Common myeloid progenitor, CD34-positive (primary cell): ENCODE measurements at regions not wholly inside any gene's neighbourhood (a gene's known extent, or its start where the extent isn't known, plus 50 kb on each side); places are given as distances from the start of the nearest gene placed in this dataset.

Experiments
- CTCF ChIA-PET: fragments of 350-600 bp; sonication (Branson Sonifier 250); formaldehyde crosslinking; loops from one replicate; lab custom pipeline; 2021; ENCODE audit warnings: antibody characterized with exemption; lab: Charles Lee
- POLR2A ChIA-PET: fragments of 350-600 bp; sonication (Branson Sonifier 250); formaldehyde crosslinking; loops from one replicate; lab custom pipeline; 2021; ENCODE audit warnings: antibody characterized with exemption; lab: Charles Lee
- DNase-seq, 3 donors: peaks; one replicate each; pipeline versions ENCODE4 v3.0.0 to v3.0.0-alpha.2; 2013
- H3K27ac ChIP-seq, 2 experiments: 1 replicate in 1 of 2; 2 replicates in 1 of 2; pipeline ENCODE4 v1.7.0; 2013; ENCODE audit warnings: inconsistent platforms in 2 of 2, low read length in 2 of 2, mild to moderate bottlenecking in 2 of 2, low read depth in 1 of 2, moderate library complexity in 1 of 2; ENCODE audit not compliant: severe bottlenecking in 2 of 2, insufficient read depth in 1 of 2, poor library complexity in 1 of 2
- H3K27me3 ChIP-seq, 5 experiments: replicated peaks in 2 of 5; 1 replicate in 3 of 5; 2 replicates in 2 of 5; pipeline versions ENCODE4 v1.6.1 to v1.7.0; 2013; ENCODE audit warnings: low read length in 4 of 5, mild to moderate bottlenecking in 2 of 5, moderate library complexity in 2 of 5, inconsistent platforms in 1 of 5; ENCODE audit not compliant: insufficient read depth in 5 of 5, control insufficient read depth in 4 of 5
- H3K36me3 ChIP-seq, 4 experiments: 1 replicate in 2 of 4; 2 replicates in 2 of 4; pipeline versions ENCODE4 v1.6.1 to v1.7.0; 2013; ENCODE audit warnings: low read length in 3 of 4, control low read depth in 1 of 4, mild to moderate bottlenecking in 1 of 4; ENCODE audit not compliant: control insufficient read depth in 4 of 4, insufficient read depth in 4 of 4
- H3K4me1 ChIP-seq, 4 experiments: 1 replicate in 3 of 4; 2 replicates in 1 of 4; pipeline versions ENCODE4 v1.6.1 to v1.7.1; 2013; ENCODE audit warnings: low read length in 3 of 4, mild to moderate bottlenecking in 3 of 4, control low read depth in 1 of 4, inconsistent platforms in 1 of 4, moderate library complexity in 1 of 4; ENCODE audit not compliant: control insufficient read depth in 4 of 4, insufficient read depth in 4 of 4; ENCODE audit errors: control extremely low read depth in 1 of 4
- H3K4me3 ChIP-seq, 7 experiments: 1 replicate in 4 of 7; 2 replicates in 3 of 7; pipeline versions ENCODE4 v1.5.1 to v1.7.0; 2013; ENCODE audit warnings: mild to moderate bottlenecking in 7 of 7, low read length in 6 of 7, moderate library complexity in 6 of 7, inconsistent platforms in 2 of 7, low read depth in 2 of 7, control low read depth in 1 of 7; ENCODE audit not compliant: insufficient read depth in 4 of 7, control insufficient read depth in 1 of 7; ENCODE audit errors: extremely low read depth in 1 of 7
- H3K9me3 ChIP-seq, 5 experiments: 1 replicate in 4 of 5; 2 replicates in 1 of 5; pipeline versions ENCODE4 v1.6.1 to v1.7.1; 2013; ENCODE audit warnings: low read length in 4 of 5, mild to moderate bottlenecking in 2 of 5, inconsistent platforms in 1 of 5, low read depth in 1 of 5, moderate library complexity in 1 of 5; ENCODE audit not compliant: control insufficient read depth in 4 of 5, insufficient read depth in 2 of 5; ENCODE audit errors: control extremely low read depth in 1 of 5
- WGBS: methylation state at CpG from one replicate; pipeline ENCODE4 v1.1.5; 2013; ENCODE audit not compliant: insufficient coverage; 5-methylcytosine and 5-hydroxymethylcytosine counted together

GRCh38 chr3:13189639-13190377 is 116.6 kb upstream of the IQSEC1 start:
- H3K27ac ChIP-seq, result no peak overlapping the region
- ChIA-PET POLR2A (no interaction called here), CTCF (interaction anchor here (1.4 kb wide), 1 partner anchor 9 kb away, joined by 5 read pairs; no protein-coding TSS in a partner anchor)
- peak; percentile 22 to 68 (median 64) for DNase-seq
- H3K4me3 ChIP-seq, result peak overlapping the region in 1 of 7 experiments; percentile 6
- peaks cover 0 to 26% (median 4%) of the 10 kb centered on the region in 5 experiments for H3K9me3 ChIP-seq
- no peaks in the 10 kb centered on the region for H3K36me3 ChIP-seq
- peaks cover 0 to 1% (median 0%) of the 10 kb centered on the region in 5 experiments for H3K27me3 ChIP-seq
- peaks cover 0 to 30% (median 19%) of the 10 kb centered on the region in 4 experiments for H3K4me1 ChIP-seq
- WGBS, result 78% methylated on average over 9 of the region's 11 CpGs

GRCh38 chr3:13188975-13189374 is 115.7 kb upstream of the IQSEC1 start:
- ChIA-PET CTCF (interaction anchor here (1.4 kb wide), 1 partner anchor 9 kb away, joined by 5 read pairs; no protein-coding TSS in a partner anchor), POLR2A (no interaction called here)
- H3K4me1 ChIP-seq, result peaks cover 0 to 21% (median 13%) of the 10 kb centered on the region in 4 experiments
- 100% methylated on average over 1 of the region's 1 CpG for WGBS
- DNase-seq, result no peak
- no peaks in the 10 kb centered on the region for H3K36me3 ChIP-seq
- H3K27ac ChIP-seq, result no peak overlapping the region
- peaks cover 0 to 1% (median 0%) of the 10 kb centered on the region in 5 experiments for H3K27me3 ChIP-seq
- no peak overlapping the region for H3K4me3 ChIP-seq
- peaks cover 0 to 29% (median 9%) of the 10 kb centered on the region in 5 experiments for H3K9me3 ChIP-seq

GRCh38 chr3:13188181-13188779 is 115.1 kb upstream of the IQSEC1 start:
- POLR2A ChIA-PET, result no interaction called here
- H3K27ac ChIP-seq, result no peak overlapping the region
- WGBS, result 100% methylated on average over 4 of the region's 4 CpGs

GRCh38 chr3:13187593-13187992 is 114.4 kb upstream of the IQSEC1 start:
- Histone ChIP-seq H3K9me3 (peaks cover 0 to 29% (median 9%) of the 10 kb centered on the region in 5 experiments), H3K27me3 (peaks cover 0 to 1% (median 0%) of the 10 kb centered on the region in 5 experiments), H3K36me3 (no peaks in the 10 kb centered on the region), H3K4me1 (peaks cover 0 to 18% (median 13%) of the 10 kb centered on the region in 4 experiments), H3K27ac (no peak overlapping the region), H3K4me3 (no peak overlapping the region)
- 100% methylated on average over 2 of the region's 2 CpGs for WGBS
- ChIA-PET POLR2A (no interaction called here), CTCF (no interaction called here)
- DNase-seq, result no peak

More at GRCh38 chr3:13188181-13188779, 115.1 kb upstream of the IQSEC1 start:
- Histone ChIP-seq H3K4me1 (peaks cover 0 to 18% (median 13%) of the 10 kb centered on the region in 4 experiments), H3K4me3 (no peak overlapping the region), H3K36me3 (no peaks in the 10 kb centered on the region), H3K27me3 (peaks cover 0 to 1% (median 0%) of the 10 kb centered on the region in 5 experiments), H3K9me3 (peaks cover 0 to 29% (median 9%) of the 10 kb centered on the region in 5 experiments)
- DNase-seq, result no peak
- CTCF ChIA-PET, result no interaction called here

GRCh38 chr3:13186435-13186815 is 113.2 kb upstream of the IQSEC1 start:
- Histone ChIP-seq H3K27me3 (peaks cover 0 to 1% (median 0%) of the 10 kb centered on the region in 5 experiments), H3K4me3 (no peak overlapping the region), H3K4me1 (peaks cover 0 to 18% (median 13%) of the 10 kb centered on the region in 4 experiments), H3K36me3 (no peaks in the 10 kb centered on the region), H3K27ac (no peak overlapping the region), H3K9me3 (peaks cover 0 to 29% (median 14%) of the 10 kb centered on the region in 5 experiments)
- CTCF ChIA-PET, result interaction anchor here (0.6 kb wide), 1 partner anchor 90 kb away, joined by 3 read pairs; no protein-coding TSS in a partner anchor
- 85% methylated on average over 9 of the region's 9 CpGs for WGBS
- no peak for DNase-seq
- POLR2A ChIA-PET, result no interaction called here

- CTCF ChIA-PET, result interaction anchor here (1.2 kb wide), 1 partner anchor 94 kb away, joined by 3 read pairs; no protein-coding TSS in a partner anchor
- no peak for DNase-seq
Measured at GRCh38 chr3:13185737-13186434, 112.7 kb upstream of the IQSEC1 start.

More at GRCh38 chr3:13185737-13186434, 112.7 kb upstream of the IQSEC1 start:
- no peak overlapping the region for H3K27ac ChIP-seq
- H3K4me3 ChIP-seq, result no peak overlapping the region
- peaks cover 0 to 18% (median 13%) of the 10 kb centered on the region in 4 experiments for H3K4me1 ChIP-seq
- H3K27me3 ChIP-seq, result peaks cover 0 to 1% (median 0%) of the 10 kb centered on the region in 5 experiments
- H3K9me3 ChIP-seq, result peaks cover 0 to 29% (median 14%) of the 10 kb centered on the region in 5 experiments
- no peaks in the 10 kb centered on the region for H3K36me3 ChIP-seq
- POLR2A ChIA-PET, result no interaction called here
- WGBS, result 88% methylated on average over 5 of the region's 7 CpGs
